Peyer's patch (tissue), 4 donors: ENCODE measurements at regions not wholly inside any gene's neighbourhood (a gene's known extent, or its start where the extent isn't known, plus 50 kb on each side); places are given as distances from the start of the nearest gene placed in this dataset.

Source experiments
- CTCF ChIP-seq, 6 experiments: fragments of 450-650 bp in 4 of 6; fragments of 200-600 bp in 2 of 6; sonication (generic) in 1 of 6; IDR thresholded peaks; one replicate each; pipeline ENCODE4 v1.5.1; 2017 to 2019; ENCODE audit warnings: antibody characterized with exemption in 6 of 6, mild to moderate bottlenecking in 3 of 6, moderate library complexity in 1 of 6
- POLR2A ChIP-seq, 2 donors: fragments of 450-650 bp; IDR thresholded peaks; one replicate each; pipeline ENCODE4 v1.5.1; 2017; ENCODE audit warnings: antibody characterized with exemption in 2 of 2, mild to moderate bottlenecking in 2 of 2, moderate library complexity in 2 of 2

GRCh38 chr20:57966620-57967019 lies 256.8 kb upstream of the PMEPA1 start:
- TF ChIP-seq POLR2A (IDR thresholded peaks at IDR 0.05) (no peak), CTCF (IDR thresholded peaks at IDR 0.05) (no peak)
